Keratinocyte (primary cell): ENCODE measurements at regions not wholly inside any gene's neighbourhood (a gene's known extent, or its start where the extent isn't known, plus 50 kb on each side); places are given as distances from the start of the nearest gene placed in this dataset.

Source experiments
- DNase-seq: peaks from one replicate; pipeline ENCODE4 v3.0.0-alpha.2; 2011; ENCODE audit warnings: low read depth, missing footprints, low spot score
- FAIRE-seq: peaks from 2 replicates; lab custom pipeline; 2011; peaks lifted over from hg19 to GRCh38; lab: Jason Lieb, UNC
- H2AFZ ChIP-seq: 2 replicates; pipeline ENCODE4 v1.6.0; 2012; ENCODE audit warnings: low read length, control low read depth, inconsistent platforms; ENCODE audit not compliant: control insufficient read depth
- H3K27ac ChIP-seq: 2 replicates; pipeline ENCODE4 v1.5.1; 2011; ENCODE audit warnings: low read length; ENCODE audit not compliant: control insufficient read depth, insufficient read depth
- H3K27me3 ChIP-seq: 3 replicates; pipeline ENCODE4 v1.6.0; 2011; ENCODE audit warnings: low read length; ENCODE audit not compliant: control insufficient read depth, insufficient read depth; ENCODE audit errors: extremely low read depth
- H3K36me3 ChIP-seq, 2 experiments: 2 replicates in 1 of 2; 3 replicates in 1 of 2; pipeline ENCODE4 v1.5.1; 2011; ENCODE audit warnings: low read length in 2 of 2, mild to moderate bottlenecking in 1 of 2; ENCODE audit not compliant: control insufficient read depth in 2 of 2, insufficient read depth in 2 of 2; ENCODE audit errors: extremely low read depth in 1 of 2
- H3K4me1 ChIP-seq: 3 replicates; pipeline ENCODE4 v1.5.1; 2011; ENCODE audit warnings: low read length; ENCODE audit not compliant: control insufficient read depth, insufficient read depth; ENCODE audit errors: extremely low read depth
- H3K4me2 ChIP-seq: 3 replicates; pipeline ENCODE4 v1.6.0; 2011; ENCODE audit warnings: low read depth, low read length; ENCODE audit not compliant: control insufficient read depth, insufficient read depth; ENCODE audit errors: extremely low read depth
- H3K4me3 ChIP-seq, 3 experiments: fragments of 200-600 bp in 1 of 3; sonication (generic) in 1 of 3; 2 replicates in 2 of 3; 3 replicates in 1 of 3; pipeline ENCODE4 v1.5.1; 2011 to 2016; ENCODE audit warnings: low read length in 3 of 3, mild to moderate bottlenecking in 3 of 3, control low read depth in 2 of 3, inconsistent platforms in 1 of 3, low read depth in 1 of 3, mixed read lengths in 1 of 3, mixed run types in 1 of 3, moderate library complexity in 1 of 3; ENCODE audit not compliant: control insufficient read depth in 2 of 3, insufficient read depth in 2 of 3; ENCODE audit errors: extremely low read depth in 1 of 3
- H3K79me2 ChIP-seq: 2 replicates; pipeline ENCODE4 v1.6.0; 2012; ENCODE audit warnings: low read length; ENCODE audit not compliant: control insufficient read depth, insufficient read depth
- H3K9ac ChIP-seq: 3 replicates; pipeline ENCODE4 v1.6.0; 2011; ENCODE audit warnings: low read length; ENCODE audit not compliant: control insufficient read depth, insufficient read depth; ENCODE audit errors: extremely low read depth
- H3K9me1 ChIP-seq: 3 replicates; pipeline ENCODE4 v1.6.0; 2011; ENCODE audit warnings: low read length; ENCODE audit not compliant: control insufficient read depth, insufficient read depth; ENCODE audit errors: extremely low read depth
- H3K9me3 ChIP-seq: 2 replicates; pipeline ENCODE4 v1.5.1; 2012; ENCODE audit warnings: low read depth, low read length; ENCODE audit not compliant: control insufficient read depth
- H4K20me1 ChIP-seq: 3 replicates; pipeline ENCODE4 v1.6.0; 2011; ENCODE audit warnings: low read length; ENCODE audit not compliant: control insufficient read depth, insufficient read depth; ENCODE audit errors: extremely low read depth
- EZH2 ChIP-seq: IDR thresholded peaks from one replicate; pipeline ENCODE4 v1.6.1; 2012; ENCODE audit warnings: inconsistent platforms, mild to moderate bottlenecking, low read length, moderate library complexity
- dilution Hi-C: fragments of 300-500 bp; cut with MboI; formaldehyde crosslinking; loops from one replicate; pipeline ENCODE4 v1.7.0; 2020; ENCODE audit warnings: low sequenced_read_pairs; ENCODE audit not compliant: extremely low pct_ligation_motif_present
- TF ChIP-seq, protein P1 (sequence below), 3 experiments: IDR thresholded peaks in 1 of 3; conservative IDR thresholded peaks in 1 of 3; optimal IDR thresholded peaks in 1 of 3; 2 replicates in 2 of 3; 3 replicates in 1 of 3; pipeline versions ENCODE3 to v1.5.1; 2011; ENCODE audit warnings: low read length in 3 of 3, mild to moderate bottlenecking in 3 of 3, moderate library complexity in 2 of 3, control low read depth in 1 of 3, inconsistent platforms in 1 of 3; ENCODE audit not compliant: insufficient read depth in 2 of 3; ENCODE audit errors: extremely low read depth in 1 of 3

DNA sequence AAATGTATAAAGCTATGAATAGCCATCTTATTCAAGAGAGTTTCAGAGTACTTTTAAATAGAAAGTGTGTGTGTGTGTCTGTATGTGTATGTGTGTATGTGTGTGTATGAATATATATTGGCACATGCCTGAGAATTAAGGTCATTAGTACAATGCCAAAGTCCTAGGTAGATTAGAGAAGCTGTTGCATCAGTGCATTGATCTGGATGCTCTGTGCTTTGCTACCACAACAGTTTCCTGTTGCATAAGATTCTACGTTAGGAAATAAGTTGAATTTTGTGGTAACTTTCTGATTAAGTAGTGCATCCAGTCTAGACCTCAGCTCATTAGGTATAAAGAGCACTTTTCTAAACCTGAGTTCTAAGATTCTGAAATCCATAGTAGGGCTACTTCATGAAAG, 1102.8 kb upstream of the KLHL29 start:
- FAIRE-seq (no peak), DNase-seq (no peak)
- Histone ChIP-seq H2AFZ (no peak overlapping the region), H3K4me2 (no peak overlapping the region), H3K9ac (no peak overlapping the region), H4K20me1 (no peaks in the 10 kb centered on the region), H3K27me3 (no peaks in the 10 kb centered on the region), H3K4me1 (no peaks in the 10 kb centered on the region), H3K9me3 (no peaks in the 10 kb centered on the region), H3K9me1 (no peaks in the 10 kb centered on the region), H3K4me3 (no peak overlapping the region), H3K36me3 (no peaks in the 10 kb centered on the region), H3K79me2 (no peaks in the 10 kb centered on the region), H3K27ac (no peak overlapping the region)
- dilution Hi-C loops = no loop called here
- TF ChIP-seq EZH2 = no peak
- TF ChIP-seq, protein P1, sequence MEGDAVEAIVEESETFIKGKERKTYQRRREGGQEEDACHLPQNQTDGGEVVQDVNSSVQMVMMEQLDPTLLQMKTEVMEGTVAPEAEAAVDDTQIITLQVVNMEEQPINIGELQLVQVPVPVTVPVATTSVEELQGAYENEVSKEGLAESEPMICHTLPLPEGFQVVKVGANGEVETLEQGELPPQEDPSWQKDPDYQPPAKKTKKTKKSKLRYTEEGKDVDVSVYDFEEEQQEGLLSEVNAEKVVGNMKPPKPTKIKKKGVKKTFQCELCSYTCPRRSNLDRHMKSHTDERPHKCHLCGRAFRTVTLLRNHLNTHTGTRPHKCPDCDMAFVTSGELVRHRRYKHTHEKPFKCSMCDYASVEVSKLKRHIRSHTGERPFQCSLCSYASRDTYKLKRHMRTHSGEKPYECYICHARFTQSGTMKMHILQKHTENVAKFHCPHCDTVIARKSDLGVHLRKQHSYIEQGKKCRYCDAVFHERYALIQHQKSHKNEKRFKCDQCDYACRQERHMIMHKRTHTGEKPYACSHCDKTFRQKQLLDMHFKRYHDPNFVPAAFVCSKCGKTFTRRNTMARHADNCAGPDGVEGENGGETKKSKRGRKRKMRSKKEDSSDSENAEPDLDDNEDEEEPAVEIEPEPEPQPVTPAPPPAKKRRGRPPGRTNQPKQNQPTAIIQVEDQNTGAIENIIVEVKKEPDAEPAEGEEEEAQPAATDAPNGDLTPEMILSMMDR (optimal IDR thresholded peaks at IDR 0.05 in 1 of 3, IDR thresholded peaks at IDR 0.05 in 1 of 3, conservative IDR thresholded peaks at IDR 0.05 in 1 of 3; ENCODE audit: extremely low read depth in 1 of 3, insufficient read depth in 2 of 3, low read length in 3 of 3) = no peak

DNA sequence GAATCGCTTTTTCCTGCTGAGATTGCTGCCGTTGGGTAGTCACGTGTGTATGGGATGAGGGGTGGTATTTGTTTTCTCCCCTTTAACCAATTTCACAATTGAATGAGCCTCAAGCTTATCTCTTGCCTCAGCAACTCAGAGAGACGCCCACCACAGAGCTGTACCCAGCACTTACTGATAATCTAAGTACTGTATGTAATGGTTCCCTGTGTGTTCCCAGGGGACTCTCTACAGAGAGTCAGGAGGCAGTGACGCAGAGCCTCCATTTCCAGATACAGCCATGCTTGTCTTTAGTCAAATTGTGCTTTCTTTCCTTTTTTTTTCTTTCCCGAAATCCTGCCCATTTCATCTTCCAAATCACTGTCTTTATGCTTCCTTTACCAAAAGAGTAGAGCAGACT, 1102.1 kb upstream of the KLHL29 start:
- dilution Hi-C loops = no loop called here
- H3K27ac ChIP-seq = no peak overlapping the region
- H3K27me3 ChIP-seq = no peaks in the 10 kb centered on the region
- no peak for FAIRE-seq
- no peaks in the 10 kb centered on the region for H3K9me1 ChIP-seq
- no peak for DNase-seq
- no peaks in the 10 kb centered on the region for H3K79me2 ChIP-seq
- no peak for TF ChIP-seq EZH2
- TF ChIP-seq, protein P1 (optimal IDR thresholded peaks at IDR 0.05 in 1 of 3, IDR thresholded peaks at IDR 0.05 in 1 of 3, conservative IDR thresholded peaks at IDR 0.05 in 1 of 3; ENCODE audit: extremely low read depth in 1 of 3, insufficient read depth in 2 of 3, low read length in 3 of 3) = no peak
- no peak overlapping the region for H3K9ac ChIP-seq
- H2AFZ ChIP-seq = no peak overlapping the region
- H3K36me3 ChIP-seq = no peaks in the 10 kb centered on the region
- H3K4me2 ChIP-seq = no peak overlapping the region
- no peaks in the 10 kb centered on the region for H4K20me1 ChIP-seq
- no peaks in the 10 kb centered on the region for H3K9me3 ChIP-seq
- no peaks in the 10 kb centered on the region for H3K4me1 ChIP-seq
- no peak overlapping the region for H3K4me3 ChIP-seq
